Bronchial epithelial cell (primary cell): ENCODE measurements at regions not wholly inside any gene's neighbourhood (a gene's known extent, or its start where the extent isn't known, plus 50 kb on each side); places are given as distances from the start of the nearest gene placed in this dataset.

ENCODE experiments used
- DNase-seq: peaks from one replicate; pipeline ENCODE4 v3.0.0-alpha.2; 2010; ENCODE audit warnings: low read depth
- FAIRE-seq: peaks from 2 replicates; lab custom pipeline; 2011; peaks lifted over from hg19 to GRCh38; lab: Jason Lieb, UNC
- H3K27me3 ChIP-seq: 2 replicates; pipeline ENCODE4 v1.5.1; 2011; ENCODE audit warnings: low read length; ENCODE audit not compliant: control insufficient read depth, insufficient read depth
- H3K36me3 ChIP-seq: 2 replicates; pipeline ENCODE4 v1.5.1; 2011; ENCODE audit warnings: low read length; ENCODE audit not compliant: control insufficient read depth, insufficient read depth
- H3K4me3 ChIP-seq: 2 replicates; pipeline ENCODE4 v1.5.1; 2011; ENCODE audit warnings: mild to moderate bottlenecking, low read depth, low read length, control low read depth
- TF ChIP-seq, protein P1 (sequence below): IDR thresholded peaks from 2 replicates; pipeline ENCODE4 v1.5.1; 2011; ENCODE audit warnings: mild to moderate bottlenecking, moderate library complexity, low read length, control low read depth, inconsistent platforms; ENCODE audit not compliant: insufficient read depth, severe bottlenecking

GRCh38 chr13:54367639-54368271 is 1339.1 kb downstream of the OLFM4 start:
- DNase-seq (no peak), FAIRE-seq (no peak)
- no peaks in the 10 kb centered on the region for H3K36me3 ChIP-seq
- TF ChIP-seq, protein P1, sequence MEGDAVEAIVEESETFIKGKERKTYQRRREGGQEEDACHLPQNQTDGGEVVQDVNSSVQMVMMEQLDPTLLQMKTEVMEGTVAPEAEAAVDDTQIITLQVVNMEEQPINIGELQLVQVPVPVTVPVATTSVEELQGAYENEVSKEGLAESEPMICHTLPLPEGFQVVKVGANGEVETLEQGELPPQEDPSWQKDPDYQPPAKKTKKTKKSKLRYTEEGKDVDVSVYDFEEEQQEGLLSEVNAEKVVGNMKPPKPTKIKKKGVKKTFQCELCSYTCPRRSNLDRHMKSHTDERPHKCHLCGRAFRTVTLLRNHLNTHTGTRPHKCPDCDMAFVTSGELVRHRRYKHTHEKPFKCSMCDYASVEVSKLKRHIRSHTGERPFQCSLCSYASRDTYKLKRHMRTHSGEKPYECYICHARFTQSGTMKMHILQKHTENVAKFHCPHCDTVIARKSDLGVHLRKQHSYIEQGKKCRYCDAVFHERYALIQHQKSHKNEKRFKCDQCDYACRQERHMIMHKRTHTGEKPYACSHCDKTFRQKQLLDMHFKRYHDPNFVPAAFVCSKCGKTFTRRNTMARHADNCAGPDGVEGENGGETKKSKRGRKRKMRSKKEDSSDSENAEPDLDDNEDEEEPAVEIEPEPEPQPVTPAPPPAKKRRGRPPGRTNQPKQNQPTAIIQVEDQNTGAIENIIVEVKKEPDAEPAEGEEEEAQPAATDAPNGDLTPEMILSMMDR: no peak
- H3K4me3 ChIP-seq: no peak overlapping the region
- no peaks in the 10 kb centered on the region for H3K27me3 ChIP-seq

DNA sequence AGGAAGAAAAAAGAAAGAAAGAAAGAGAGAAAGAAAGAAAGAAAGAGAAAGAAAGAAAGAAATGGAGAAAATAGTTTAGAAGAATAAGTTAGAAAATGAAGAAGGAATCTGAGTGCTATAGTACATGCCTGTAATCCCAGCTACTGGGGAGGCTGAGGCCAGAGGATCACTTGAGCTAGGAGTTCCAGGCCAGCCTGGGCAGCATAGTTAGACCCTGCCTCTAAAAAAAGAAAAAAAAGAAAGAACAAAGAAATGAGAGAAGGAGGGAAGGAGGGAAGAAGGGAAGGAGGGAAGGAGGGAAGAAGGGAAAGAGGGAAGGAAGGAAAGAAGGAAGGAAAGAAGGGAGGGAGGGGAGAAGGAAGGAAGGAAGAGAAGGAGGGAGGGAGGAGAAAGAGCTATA is 1339.8 kb downstream of the OLFM4 start:
- no peaks in the 10 kb centered on the region for H3K36me3 ChIP-seq
- no peaks in the 10 kb centered on the region for H3K27me3 ChIP-seq
- FAIRE-seq (no peak), DNase-seq (no peak)
- H3K4me3 ChIP-seq: no peak overlapping the region
- TF ChIP-seq, protein P1: no peak

DNA sequence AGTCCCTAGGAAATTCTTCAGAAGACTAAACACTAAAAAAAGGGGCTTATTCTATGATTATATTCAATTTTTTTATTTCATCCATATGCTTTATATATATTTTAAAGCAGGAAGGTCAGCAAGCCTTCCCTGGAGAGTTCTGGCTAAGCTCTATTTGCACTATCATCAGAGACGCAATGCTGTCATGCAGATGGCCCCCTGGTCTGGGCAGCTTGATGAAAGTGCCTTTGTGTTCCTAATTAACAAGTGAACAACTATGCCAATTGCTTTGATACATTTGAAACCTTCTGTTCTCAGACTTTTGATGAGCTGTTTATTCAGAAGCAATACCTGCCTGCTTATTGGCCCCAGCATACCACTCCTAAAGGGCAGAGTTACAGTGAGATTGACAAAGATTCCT is 1344.6 kb downstream of the OLFM4 start:
- TF ChIP-seq, protein P1: no peak
- H3K4me3 ChIP-seq: no peak overlapping the region
- H3K36me3 ChIP-seq: no peaks in the 10 kb centered on the region
- no peaks in the 10 kb centered on the region for H3K27me3 ChIP-seq
- FAIRE-seq (no peak), DNase-seq (no peak)

DNA sequence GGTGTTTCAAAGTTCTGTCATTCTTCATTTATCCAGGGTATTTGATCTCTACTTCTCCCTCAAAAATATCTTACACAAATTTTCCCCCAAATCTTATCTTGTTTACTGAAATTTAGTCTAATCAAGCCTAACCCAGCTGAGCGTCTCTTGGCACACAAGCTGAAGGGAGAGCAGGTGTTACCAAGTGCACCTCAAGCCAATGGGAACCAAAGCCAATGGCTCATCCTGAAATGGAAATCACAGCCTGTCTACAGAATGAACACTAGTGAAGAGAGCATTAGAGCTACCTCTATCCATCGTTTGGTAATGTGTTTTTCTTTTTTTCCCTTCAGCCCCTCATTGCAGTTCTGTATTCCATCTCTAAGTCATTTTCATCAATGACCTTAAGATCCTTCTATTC is 1350.8 kb downstream of the OLFM4 start:
- DNase-seq (no peak), FAIRE-seq (no peak)
- H3K4me3 ChIP-seq: no peak overlapping the region
- no peaks in the 10 kb centered on the region for H3K36me3 ChIP-seq
- TF ChIP-seq, protein P1: no peak
- H3K27me3 ChIP-seq: no peaks in the 10 kb centered on the region

DNA sequence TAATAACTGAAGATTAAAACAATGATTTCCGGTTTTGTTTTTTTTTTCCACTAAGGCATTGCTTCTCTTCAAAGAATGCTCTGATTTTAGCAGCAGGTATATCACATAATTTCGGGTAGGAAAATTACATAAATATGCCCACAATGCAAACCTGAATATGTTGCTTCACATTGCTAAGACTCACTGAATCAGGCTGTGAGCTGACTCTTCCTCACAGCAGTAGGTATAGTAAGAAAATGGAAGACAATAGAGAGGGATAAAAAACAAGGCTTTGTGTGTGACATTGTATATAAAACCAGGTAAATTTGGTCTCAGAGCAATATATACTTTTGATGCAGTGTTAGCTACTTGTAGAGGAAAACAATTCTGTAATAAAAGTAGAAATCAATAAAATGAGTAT is 1355.0 kb downstream of the OLFM4 start:
- FAIRE-seq (no peak), DNase-seq (no peak)
- TF ChIP-seq, protein P1: no peak
- Histone ChIP-seq H3K4me3 (no peak overlapping the region), H3K27me3 (no peaks in the 10 kb centered on the region), H3K36me3 (no peaks in the 10 kb centered on the region)

- Histone ChIP-seq H3K27me3 (no peaks in the 10 kb centered on the region), H3K36me3 (no peaks in the 10 kb centered on the region), H3K4me3 (no peak overlapping the region)
- FAIRE-seq: no peak
- TF ChIP-seq, protein P1: no peak
- no peak for DNase-seq
Observed at GRCh38 chr13:54387625-54388024, 1359.0 kb downstream of the OLFM4 start.
